ENCODE measurements at regions not wholly inside any gene's neighbourhood (a gene's known extent, or its start where the extent isn't known, plus 50 kb on each side); places are given as distances from the start of the nearest gene placed in this dataset.

DNA sequence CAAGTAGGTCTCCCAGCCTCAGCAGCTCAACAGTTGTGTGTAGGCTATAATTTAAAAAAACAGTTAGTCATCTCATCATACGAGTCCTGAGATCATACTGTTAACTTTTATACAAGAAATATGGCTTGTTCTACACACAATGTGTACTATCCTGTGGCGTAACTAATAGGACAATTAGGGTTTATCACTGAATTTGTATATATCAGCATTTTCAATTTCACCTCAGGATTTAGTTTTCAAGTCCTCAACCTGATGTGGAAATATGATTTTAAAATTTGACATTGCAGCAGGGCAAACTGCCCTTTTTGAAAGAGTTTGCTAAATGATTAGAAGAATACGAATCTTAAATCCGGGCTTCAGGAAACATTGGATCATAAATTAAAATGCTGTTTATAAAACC lies 237.2 kb upstream of the CTBP2 start:
- no peak for FAIRE-seq
- Histone ChIP-seq H3K4me1 (ENCODE audit: control insufficient read depth, extremely low read depth, insufficient read depth, low read length) (no peaks in the 10 kb centered on the region), H3K79me2 (ENCODE audit: control insufficient read depth, insufficient read depth, low read length) (no peaks in the 10 kb centered on the region), H3K36me3 (ENCODE audit: control insufficient read depth in 2 of 2, extremely low read depth in 1 of 2, insufficient read depth in 2 of 2, low read length in 2 of 2) (no peaks in the 10 kb centered on the region), H3K27me3 (ENCODE audit: control insufficient read depth in 2 of 2, insufficient read depth in 2 of 2, low read length in 2 of 2) (no peaks in the 10 kb centered on the region), H3K4me3 (replicated peaks in 1 of 3; ENCODE audit: insufficient read depth in 1 of 3, low read depth in 1 of 3, low read length in 3 of 3) (no peak overlapping the region), H3K9me3 (replicated peaks; ENCODE audit: control insufficient read depth, insufficient read depth, low read length) (no peaks in the 10 kb centered on the region), H3K9ac (replicated peaks; ENCODE audit: extremely low read depth, insufficient read depth, low read length) (no peak overlapping the region), H4K20me1 (replicated peaks; ENCODE audit: control insufficient read depth, extremely low read depth, insufficient read depth, low read length) (no peaks in the 10 kb centered on the region), H3K27ac (ENCODE audit: insufficient read depth, low read depth, low read length) (no peak overlapping the region), H3K4me2 (ENCODE audit: insufficient read depth, low read length) (no peak overlapping the region), H3K9me1 (replicated peaks; ENCODE audit: control insufficient read depth, extremely low read depth, insufficient read depth, low read length) (no peaks in the 10 kb centered on the region), H2AFZ (ENCODE audit: low read depth, low read length) (no peak overlapping the region)
- CTCF ChIA-PET = interaction anchor here (1.0 to 1.1 kb wide), 2 partner anchors 12 to 23 kb away, joined by 3 read pairs; no protein-coding TSS in a partner anchor
- POLR2A ChIA-PET = no interaction called here
- BruUV-seq (replicated peaks) = no TSS peak
- DNase-seq (ENCODE audit: low read depth, low spot score) = no peak
- intact Hi-C loops (cut with micrococcal nuclease) = no loop called here
- TF ChIP-seq EZH2 (IDR thresholded peaks at IDR 0.05; ENCODE audit: borderline replicate concordance, low read depth, low read length, severe bottlenecking) (no peak), POLR2A (IDR thresholded peaks at IDR 0.05; ENCODE audit: low read depth, low read length) (no peak), POLR2AphosphoS5 (IDR thresholded peaks at IDR 0.05; ENCODE audit: insufficient read depth, low read depth, low read length) (no peak), MYC (IDR thresholded peaks at IDR 0.05; ENCODE audit: low read depth, low read length) (no peak), FOS (IDR thresholded peaks at IDR 0.05; ENCODE audit: borderline replicate concordance, insufficient read depth, low read length) (no peak), GATA2 (IDR thresholded peaks at IDR 0.05; ENCODE audit: insufficient read depth, insufficient read length, low read depth, low read length) (no peak), JUN (IDR thresholded peaks at IDR 0.05; ENCODE audit: borderline replicate concordance, insufficient read depth, insufficient read length, low read depth) (no peak)
- TF ChIP-seq, protein P1, sequence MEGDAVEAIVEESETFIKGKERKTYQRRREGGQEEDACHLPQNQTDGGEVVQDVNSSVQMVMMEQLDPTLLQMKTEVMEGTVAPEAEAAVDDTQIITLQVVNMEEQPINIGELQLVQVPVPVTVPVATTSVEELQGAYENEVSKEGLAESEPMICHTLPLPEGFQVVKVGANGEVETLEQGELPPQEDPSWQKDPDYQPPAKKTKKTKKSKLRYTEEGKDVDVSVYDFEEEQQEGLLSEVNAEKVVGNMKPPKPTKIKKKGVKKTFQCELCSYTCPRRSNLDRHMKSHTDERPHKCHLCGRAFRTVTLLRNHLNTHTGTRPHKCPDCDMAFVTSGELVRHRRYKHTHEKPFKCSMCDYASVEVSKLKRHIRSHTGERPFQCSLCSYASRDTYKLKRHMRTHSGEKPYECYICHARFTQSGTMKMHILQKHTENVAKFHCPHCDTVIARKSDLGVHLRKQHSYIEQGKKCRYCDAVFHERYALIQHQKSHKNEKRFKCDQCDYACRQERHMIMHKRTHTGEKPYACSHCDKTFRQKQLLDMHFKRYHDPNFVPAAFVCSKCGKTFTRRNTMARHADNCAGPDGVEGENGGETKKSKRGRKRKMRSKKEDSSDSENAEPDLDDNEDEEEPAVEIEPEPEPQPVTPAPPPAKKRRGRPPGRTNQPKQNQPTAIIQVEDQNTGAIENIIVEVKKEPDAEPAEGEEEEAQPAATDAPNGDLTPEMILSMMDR (IDR thresholded peaks at IDR 0.05; ENCODE audit: extremely low read depth in 1 of 2, insufficient read depth in 1 of 2, low read depth in 1 of 2, low read length in 2 of 2) = no peak
- TF ChIP-seq, protein P2, sequence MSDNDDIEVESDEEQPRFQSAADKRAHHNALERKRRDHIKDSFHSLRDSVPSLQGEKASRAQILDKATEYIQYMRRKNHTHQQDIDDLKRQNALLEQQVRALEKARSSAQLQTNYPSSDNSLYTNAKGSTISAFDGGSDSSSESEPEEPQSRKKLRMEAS (IDR thresholded peaks at IDR 0.05; ENCODE audit: insufficient read depth, insufficient read length) = no peak
- dilution Hi-C loops (cut with MboI; ENCODE audit: extremely low pct_ligation_motif_present, low sequenced_read_pairs) = no loop called here
